GM12891 (cell line): ENCODE measurements at regions not wholly inside any gene's neighbourhood (a gene's known extent, or its start where the extent isn't known, plus 50 kb on each side); places are given as distances from the start of the nearest gene placed in this dataset.

Experiments used
- DNase-seq: peaks from one replicate; pipeline ENCODE4 v3.0.0; 2011; ENCODE audit warnings: low spot score; ENCODE audit not compliant: insufficient read length
- FAIRE-seq: peaks from 2 replicates; lab custom pipeline; 2011; peaks lifted over from hg19 to GRCh38; lab: Jason Lieb, UNC
- PAX5 ChIP-seq: IDR thresholded peaks from 2 replicates; pipeline ENCODE4 v1.6.1; 2011; ENCODE audit warnings: low read length, moderate library complexity, mild to moderate bottlenecking; ENCODE audit not compliant: insufficient read depth, severe bottlenecking
- POLR2A ChIP-seq: IDR thresholded peaks from 2 replicates; pipeline ENCODE4 v1.6.1; 2011; ENCODE audit warnings: low read depth, low read length, control low read depth
- POLR2AphosphoS5 ChIP-seq: IDR thresholded peaks from 2 replicates; pipeline ENCODE4 v1.6.1; 2011; ENCODE audit warnings: low read depth, low read length, control low read depth
- POU2F2 ChIP-seq: IDR thresholded peaks from 2 replicates; pipeline ENCODE4 v1.6.1; 2011; ENCODE audit warnings: low read depth, mild to moderate bottlenecking, control low read depth, low read length, moderate library complexity
- SPI1 ChIP-seq: IDR thresholded peaks from 2 replicates; pipeline ENCODE4 v1.6.1; 2011; ENCODE audit warnings: low read depth, low read length, control low read depth
- TAF1 ChIP-seq: IDR thresholded peaks from 2 replicates; pipeline ENCODE4 v1.6.1; 2011; ENCODE audit warnings: low read depth, low read length, control low read depth

GRCh38 chr6:6810727-6811126 is 222.2 kb downstream of the LY86 start:
- no peak for DNase-seq
- no peak for TF ChIP-seq POLR2A
- TF ChIP-seq SPI1, result peak; percentile 53
- FAIRE-seq, result peak; percentile 35

- DNase-seq (no peak), FAIRE-seq (no peak)
- TF ChIP-seq POU2F2, result no peak
- peak; percentile 44 for TF ChIP-seq SPI1
- TF ChIP-seq TAF1, result no peak
Measured at GRCh38 chr6:6811128-6812009, 222.8 kb downstream of the LY86 start.

- FAIRE-seq, result no peak
Measured at GRCh38 chr6:6812427-6812826, 223.9 kb downstream of the LY86 start.

DNA sequence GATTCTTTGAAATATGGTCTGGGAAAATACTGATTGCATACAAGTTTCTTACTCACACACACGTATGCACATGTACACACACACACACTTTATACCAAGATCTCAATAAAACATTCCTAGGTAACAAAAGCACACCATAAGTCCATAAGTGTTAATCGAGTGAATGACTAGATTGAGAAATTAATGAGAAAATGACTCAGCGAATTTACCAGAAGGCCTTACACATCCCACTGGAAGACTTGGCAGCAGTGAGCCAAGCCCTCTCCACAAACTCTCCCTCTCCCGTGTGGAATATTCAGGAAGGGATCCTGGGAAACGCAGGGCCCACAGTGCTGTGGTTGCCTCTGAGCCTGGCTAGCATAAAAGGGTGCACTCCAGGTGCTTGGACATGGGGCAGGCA is 227.2 kb downstream of the LY86 start:
- DNase-seq (no peak), FAIRE-seq (no peak)
- TF ChIP-seq PAX5 (no peak), TAF1 (no peak), SPI1 (no peak), POLR2A (no peak), POU2F2 (no peak), POLR2AphosphoS5 (no peak)

More at GRCh38 chr6:6812427-6812826, 223.9 kb downstream of the LY86 start:
- no peak for TF ChIP-seq POLR2AphosphoS5
- no peak for TF ChIP-seq TAF1
- no peak for TF ChIP-seq SPI1
- no peak for TF ChIP-seq POU2F2
- no peak for TF ChIP-seq PAX5
- TF ChIP-seq POLR2A, result no peak
- no peak for DNase-seq

- TF ChIP-seq SPI1 (peak; percentile 54), POU2F2 (no peak)
- DNase-seq (no peak), FAIRE-seq (no peak)
Measured at GRCh38 chr6:6816716-6817115, 228.2 kb downstream of the LY86 start.

- no peak for TF ChIP-seq POLR2AphosphoS5
- no peak for TF ChIP-seq POU2F2
- no peak for TF ChIP-seq POLR2A
- TF ChIP-seq SPI1, result no peak
- no peak for TF ChIP-seq PAX5
- no peak for TF ChIP-seq TAF1
- FAIRE-seq (no peak), DNase-seq (no peak)
Measured at GRCh38 chr6:6818078-6818639, 229.6 kb downstream of the LY86 start.

- no peak for FAIRE-seq
- TF ChIP-seq PAX5 (no peak), POLR2AphosphoS5 (no peak), POLR2A (no peak), TAF1 (no peak), SPI1 (no peak), POU2F2 (no peak)
- DNase-seq, result no peak
Measured at GRCh38 chr6:6820641-6821238, 232.2 kb downstream of the LY86 start.

DNA sequence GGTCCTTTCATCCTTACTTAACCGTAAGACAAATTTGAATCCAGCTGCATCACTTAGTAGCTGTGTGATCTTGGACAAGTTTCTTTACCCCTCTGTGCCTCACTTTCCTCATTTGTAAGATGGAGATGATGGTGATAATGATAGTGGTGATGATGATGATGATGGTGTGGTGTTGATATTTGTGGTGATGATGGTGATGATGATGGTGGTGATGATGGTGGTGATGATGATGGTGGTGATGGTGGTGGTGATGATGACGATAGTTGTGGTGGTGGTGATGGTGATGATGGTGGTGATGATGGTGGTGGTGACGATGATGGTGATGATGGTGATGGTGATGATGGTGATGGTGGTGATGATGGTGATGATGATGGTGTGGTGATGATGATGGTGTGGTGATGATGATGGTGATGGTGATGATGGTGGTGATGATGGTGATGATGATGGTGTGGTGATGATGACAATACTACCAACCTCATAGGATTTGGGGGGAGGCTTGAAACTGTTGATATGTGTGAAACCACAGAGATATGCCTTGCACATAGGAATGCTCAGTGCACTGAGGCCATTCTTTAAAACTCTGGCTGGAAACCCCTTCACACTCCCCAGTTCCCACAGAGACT is 233.2 kb downstream of the LY86 start:
- DNase-seq (no peak), FAIRE-seq (peak; percentile 91)
- TF ChIP-seq POLR2AphosphoS5, result no peak
- TF ChIP-seq POU2F2, result no peak
- TF ChIP-seq SPI1, result no peak
- TF ChIP-seq PAX5, result no peak
- no peak for TF ChIP-seq POLR2A
- no peak for TF ChIP-seq TAF1

GRCh38 chr6:6823030-6823429 is 234.5 kb downstream of the LY86 start:
- TF ChIP-seq SPI1 (peak; percentile 62), POLR2AphosphoS5 (no peak), POU2F2 (no peak), POLR2A (no peak), PAX5 (no peak), TAF1 (no peak)
- FAIRE-seq, result no peak

More at GRCh38 chr6:6823030-6823429, 234.5 kb downstream of the LY86 start:
- DNase-seq, result no peak
